ENCODE measurements at regions not wholly inside any gene's neighbourhood (a gene's known extent, or its start where the extent isn't known, plus 50 kb on each side); places are given as distances from the start of the nearest gene placed in this dataset.

- H4K20me1 ChIP-seq (ENCODE audit: control insufficient read depth, insufficient read depth, low read length, poor library complexity, severe bottlenecking), result no peaks in the 10 kb centered on the region
- H3K36me3 ChIP-seq (replicated peaks in 1 of 2; ENCODE audit: control extremely low read depth in 1 of 2, control insufficient read depth in 1 of 2, extremely low read depth in 1 of 2, insufficient read depth in 2 of 2, low read length in 1 of 2), result no peaks in the 10 kb centered on the region
- CTCF ChIA-PET, result no interaction called here
- Mint-ChIP-seq H3K9me3 (ENCODE audit: insufficient read depth) (peaks cover 3% of the 10 kb centered on the region), H3K27ac (no peak overlapping the region), H3K27me3 (peaks cover 5% of the 10 kb centered on the region), H3K4me1 (no peaks in the 10 kb centered on the region), H3K4me3 (no peak overlapping the region)
- no peak overlapping the region for H3K27ac ChIP-seq (ENCODE audit: low read length in 2 of 2)
- no peak for ATAC-seq (ENCODE audit: low read depth)
- H3K4me1 ChIP-seq (ENCODE audit: control insufficient read depth in 2 of 2, insufficient read depth in 2 of 2, low read length in 2 of 2), result no peaks in the 10 kb centered on the region
- no peak overlapping the region for H3K4me2 ChIP-seq (replicated peaks; ENCODE audit: low read depth, low read length, poor library complexity, severe bottlenecking)
- no peaks in the 10 kb centered on the region for H3K27me3 ChIP-seq (replicated peaks in 1 of 4; ENCODE audit: control extremely low read depth in 1 of 4, control insufficient read depth in 3 of 4, insufficient read depth in 4 of 4, low read length in 3 of 4)
- H2AFZ ChIP-seq (ENCODE audit: insufficient read depth, low read depth, low read length, poor library complexity, severe bottlenecking), result no peak overlapping the region
- TF ChIP-seq, protein P1, sequence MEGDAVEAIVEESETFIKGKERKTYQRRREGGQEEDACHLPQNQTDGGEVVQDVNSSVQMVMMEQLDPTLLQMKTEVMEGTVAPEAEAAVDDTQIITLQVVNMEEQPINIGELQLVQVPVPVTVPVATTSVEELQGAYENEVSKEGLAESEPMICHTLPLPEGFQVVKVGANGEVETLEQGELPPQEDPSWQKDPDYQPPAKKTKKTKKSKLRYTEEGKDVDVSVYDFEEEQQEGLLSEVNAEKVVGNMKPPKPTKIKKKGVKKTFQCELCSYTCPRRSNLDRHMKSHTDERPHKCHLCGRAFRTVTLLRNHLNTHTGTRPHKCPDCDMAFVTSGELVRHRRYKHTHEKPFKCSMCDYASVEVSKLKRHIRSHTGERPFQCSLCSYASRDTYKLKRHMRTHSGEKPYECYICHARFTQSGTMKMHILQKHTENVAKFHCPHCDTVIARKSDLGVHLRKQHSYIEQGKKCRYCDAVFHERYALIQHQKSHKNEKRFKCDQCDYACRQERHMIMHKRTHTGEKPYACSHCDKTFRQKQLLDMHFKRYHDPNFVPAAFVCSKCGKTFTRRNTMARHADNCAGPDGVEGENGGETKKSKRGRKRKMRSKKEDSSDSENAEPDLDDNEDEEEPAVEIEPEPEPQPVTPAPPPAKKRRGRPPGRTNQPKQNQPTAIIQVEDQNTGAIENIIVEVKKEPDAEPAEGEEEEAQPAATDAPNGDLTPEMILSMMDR (IDR thresholded peaks at IDR 0.05), result no peak
- TF ChIP-seq EZH2 (IDR thresholded peaks at IDR 0.05; ENCODE audit: borderline replicate concordance, insufficient read depth, low read depth, low read length, poor library complexity, severe bottlenecking), result no peak
- POLR2A ChIA-PET, result no interaction called here
- no peak overlapping the region for H3K4me3 ChIP-seq (ENCODE audit: control extremely low read depth in 1 of 5, extremely low read depth in 1 of 5, insufficient read depth in 1 of 5, low read depth in 2 of 5, low read length in 4 of 5)
- intact Hi-C loops (cut with micrococcal nuclease), result no loop called here
- H3K9ac ChIP-seq (ENCODE audit: low read length), result no peak overlapping the region
- H3K9me3 ChIP-seq (ENCODE audit: control extremely low read depth in 1 of 3, control insufficient read depth in 2 of 3, insufficient read depth in 1 of 3, low read length in 2 of 3), result peaks cover 0 to under 1% (median 0%) of the 10 kb centered on the region in 3 donors
- no peak for DNase-seq
- WGBS (ENCODE audit: insufficient coverage), result 88% methylated on average over 5 of the region's 6 CpGs
- no peaks in the 10 kb centered on the region for H3K79me2 ChIP-seq (ENCODE audit: control insufficient read depth, insufficient read depth, low read length)
Measured at GRCh38 chr4:151952711-151953254, 192.0 kb upstream of the GATB start.

DNA sequence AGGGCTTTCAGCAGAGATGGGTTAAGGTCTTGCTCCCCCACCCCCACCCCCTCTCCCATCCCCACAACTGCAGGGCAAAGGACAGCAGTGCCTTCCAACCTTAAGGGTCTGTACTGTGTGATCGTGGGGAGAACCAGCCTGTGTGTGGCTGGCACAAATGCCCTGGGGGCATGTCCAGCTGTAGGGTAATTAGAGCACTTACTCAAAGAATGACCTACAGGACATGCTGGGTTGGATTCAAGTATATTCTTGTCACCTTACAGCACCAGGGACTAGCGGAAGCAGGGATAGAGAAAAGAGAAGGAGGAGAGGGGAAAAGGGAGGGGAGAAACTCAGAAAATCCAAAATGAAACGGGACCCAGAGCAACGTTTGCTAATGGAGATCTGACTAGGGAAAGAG lies 191.3 kb upstream of the GATB start:
- ATAC-seq (ENCODE audit: low read depth), result no peak
- no peak for DNase-seq
- intact Hi-C loops (cut with micrococcal nuclease), result no loop called here
- no peaks in the 10 kb centered on the region for H3K36me3 ChIP-seq (replicated peaks in 1 of 2; ENCODE audit: control extremely low read depth in 1 of 2, control insufficient read depth in 1 of 2, extremely low read depth in 1 of 2, insufficient read depth in 2 of 2, low read length in 1 of 2)
- Mint-ChIP-seq H3K4me1 (no peaks in the 10 kb centered on the region), H3K27me3 (peaks cover 5% of the 10 kb centered on the region), H3K9me3 (ENCODE audit: insufficient read depth) (peaks cover 6% of the 10 kb centered on the region), H3K4me3 (no peak overlapping the region), H3K27ac (no peak overlapping the region)
- H3K4me1 ChIP-seq (ENCODE audit: control insufficient read depth in 2 of 2, insufficient read depth in 2 of 2, low read length in 2 of 2), result no peaks in the 10 kb centered on the region
- no peak overlapping the region for H2AFZ ChIP-seq (ENCODE audit: insufficient read depth, low read depth, low read length, poor library complexity, severe bottlenecking)
- H3K9me3 ChIP-seq (ENCODE audit: control extremely low read depth in 1 of 3, control insufficient read depth in 2 of 3, insufficient read depth in 1 of 3, low read length in 2 of 3), result peaks cover 0 to 6% (median 3%) of the 10 kb centered on the region in 3 donors
- no peak overlapping the region for H3K4me3 ChIP-seq (ENCODE audit: control extremely low read depth in 1 of 5, extremely low read depth in 1 of 5, insufficient read depth in 1 of 5, low read depth in 2 of 5, low read length in 4 of 5)
- no peak overlapping the region for H3K27ac ChIP-seq (ENCODE audit: low read length in 2 of 2)
- WGBS (ENCODE audit: insufficient coverage), result 93% methylated on average over 3 of the region's 4 CpGs
- POLR2A ChIA-PET, result no interaction called here
- no peak overlapping the region for H3K9ac ChIP-seq (ENCODE audit: low read length)
- CTCF ChIA-PET, result no interaction called here
- no peaks in the 10 kb centered on the region for H3K27me3 ChIP-seq (replicated peaks in 1 of 4; ENCODE audit: control extremely low read depth in 1 of 4, control insufficient read depth in 3 of 4, insufficient read depth in 4 of 4, low read length in 3 of 4)
- no peak for TF ChIP-seq EZH2 (IDR thresholded peaks at IDR 0.05; ENCODE audit: borderline replicate concordance, insufficient read depth, low read depth, low read length, poor library complexity, severe bottlenecking)
- TF ChIP-seq, protein P1 (IDR thresholded peaks at IDR 0.05), result no peak
- no peaks in the 10 kb centered on the region for H3K79me2 ChIP-seq (ENCODE audit: control insufficient read depth, insufficient read depth, low read length)
- no peak overlapping the region for H3K4me2 ChIP-seq (replicated peaks; ENCODE audit: low read depth, low read length, poor library complexity, severe bottlenecking)
- no peaks in the 10 kb centered on the region for H4K20me1 ChIP-seq (ENCODE audit: control insufficient read depth, insufficient read depth, low read length, poor library complexity, severe bottlenecking)

All from B cell (primary cell).